Mammary epithelial cell (primary cell): ENCODE measurements at regions not wholly inside any gene's neighbourhood (a gene's known extent, or its start where the extent isn't known, plus 50 kb on each side); places are given as distances from the start of the nearest gene placed in this dataset.

Experiments
- CTCF ChIP-seq, 2 donors: IDR thresholded peaks in 1 of 2; conservative IDR thresholded peaks in 1 of 2; 2 replicates each; pipeline ENCODE4 v1.5.1; 2011 to 2012; ENCODE audit warnings: inconsistent platforms in 2 of 2, low read length in 2 of 2, mild to moderate bottlenecking in 2 of 2, control low read depth in 1 of 2, low read depth in 1 of 2; ENCODE audit not compliant: insufficient read depth in 1 of 2; ENCODE audit errors: extremely low read depth in 1 of 2
- EZH2 ChIP-seq: IDR thresholded peaks from 2 replicates; pipeline ENCODE4 v1.6.1; 2012; ENCODE audit warnings: low read length, inconsistent platforms, borderline replicate concordance

GRCh38 chr16:64742455-64743223 is 379.2 kb downstream of the CDH11 start:
- TF ChIP-seq CTCF (conservative IDR thresholded peaks at IDR 0.05 in 1 of 2, IDR thresholded peaks at IDR 0.05 in 1 of 2; ENCODE audit: extremely low read depth in 1 of 2, insufficient read depth in 1 of 2, low read depth in 1 of 2, low read length in 2 of 2) (no peak), EZH2 (no peak)
